ENCODE measurements at regions not wholly inside any gene's neighbourhood (a gene's known extent, or its start where the extent isn't known, plus 50 kb on each side); places are given as distances from the start of the nearest gene placed in this dataset.

- Histone ChIP-seq H4K20me1 (ENCODE audit: control insufficient read depth, insufficient read depth, insufficient read length) (no peaks in the 10 kb centered on the region), H3K23ac (ENCODE audit: insufficient read length, low read depth, low read length) (no peak overlapping the region), H2BK20ac (ENCODE audit: low read depth, low read length, poor library complexity, severe bottlenecking) (no peak overlapping the region), H3K79me2 (ENCODE audit: insufficient read depth, low read length) (no peaks in the 10 kb centered on the region), H3K56ac (ENCODE audit: insufficient read length, low read depth, low read length) (no peak overlapping the region), H3K18ac (ENCODE audit: insufficient read length, low read depth, low read length) (no peak overlapping the region), H2BK15ac (ENCODE audit: low read depth, low read length) (no peak overlapping the region), H3K27me3 (ENCODE audit: insufficient read depth, low read length) (no peaks in the 10 kb centered on the region), H4K5ac (ENCODE audit: insufficient read length, low read depth, low read length) (no peak overlapping the region), H3K79me1 (ENCODE audit: insufficient read depth, low read depth, low read length, poor library complexity, severe bottlenecking) (no peaks in the 10 kb centered on the region), H3K9me3 (ENCODE audit: control insufficient read depth, low read depth, low read length) (no peaks in the 10 kb centered on the region), H3T11ph (ENCODE audit: low read length) (no peak overlapping the region), H2BK5ac (ENCODE audit: insufficient read length, low read length) (no peak overlapping the region), H2AK5ac (ENCODE audit: insufficient read length, low read length) (no peak overlapping the region), H3K14ac (ENCODE audit: insufficient read depth, low read length) (no peak overlapping the region), H3K4me2 (ENCODE audit: insufficient read depth, insufficient read length, low read length) (no peak overlapping the region), H3K23me2 (ENCODE audit: insufficient read length, low read depth, low read length, poor library complexity, severe bottlenecking) (no peaks in the 10 kb centered on the region), H4K91ac (ENCODE audit: insufficient read length, low read depth, low read length) (no peak overlapping the region), H4K8ac (replicated peaks; ENCODE audit: insufficient read length, low read depth, low read length) (no peak overlapping the region), H3K4ac (ENCODE audit: low read depth, low read length) (no peak overlapping the region), H2BK120ac (ENCODE audit: low read depth, low read length, poor library complexity, severe bottlenecking) (no peak overlapping the region), H3K4me1 (ENCODE audit: insufficient read depth, low read length) (no peaks in the 10 kb centered on the region), H2AFZ (ENCODE audit: low read length) (no peak overlapping the region), H2BK12ac (ENCODE audit: insufficient read length, low read depth, low read length) (no peak overlapping the region), H3K9ac (ENCODE audit: extremely low read depth, insufficient read length, low read length) (no peak overlapping the region), H3K27ac (ENCODE audit: insufficient read length, low read depth, low read length) (no peak overlapping the region)
- TF ChIP-seq CTCF (conservative IDR thresholded peaks at IDR 0.05), result no peak
- WGBS (ENCODE audit: extremely low coverage, insufficient read length, low lambda C conversion rate), result no CpG with 5 or more reads among the region's 2 CpGs
- Mint-ChIP-seq H3K4me1 (peaks cover 10 to 11% of the 10 kb centered on the region in 2 experiments), H3K4me3 (no peak overlapping the region), H3K9me3 (peaks cover 3 to 4% of the 10 kb centered on the region in 2 experiments; a peak in 3 of 5 replicates), H3K27ac (no peak overlapping the region), H3K27me3 (ENCODE audit: low read depth) (no peaks in the 10 kb centered on the region), H3K36me3 (ENCODE audit: insufficient read depth in 1 of 3, low read depth in 3 of 3) (peaks cover 0 to 5% (median 0%) of the 10 kb centered on the region in 3 experiments; a peak in 2 of 7 replicates)
- no peak for DNase-seq
Observed at GRCh38 chr6:85172161-85172560, 277.7 kb upstream of the NT5E start.

Data from H9 (cell line).